SK-N-SH treated with all-trans-retinoic acid at 6 μM for 48 hours (cell line): ENCODE measurements at regions not wholly inside any gene's neighbourhood (a gene's known extent, or its start where the extent isn't known, plus 50 kb on each side); places are given as distances from the start of the nearest gene placed in this dataset.

Experiments
- ESRRG ChIP-seq: fragments of 250-450 bp; sonication (Bioruptor Pico); IDR thresholded peaks from 2 replicates; pipeline ENCODE4 v1.6.1; 2021; ENCODE audit warnings: mild to moderate bottlenecking
- SNAI2 ChIP-seq: fragments of 250-450 bp; sonication (Bioruptor Pico); IDR thresholded peaks from 2 replicates; pipeline ENCODE4 v1.5.0; 2020; ENCODE audit warnings: mild to moderate bottlenecking, moderate library complexity
- ZFP3 ChIP-seq: fragments of 250-450 bp; sonication (Bioruptor Pico); IDR thresholded peaks from 2 replicates; pipeline ENCODE4 v1.5.0; 2020; ENCODE audit warnings: mild to moderate bottlenecking, moderate library complexity
- ZFP30 ChIP-seq: fragments of 450-650 bp; formaldehyde crosslinking; IDR thresholded peaks from 2 replicates; pipeline ENCODE4 v1.5.0; 2022; ENCODE audit warnings: mild to moderate bottlenecking, moderate library complexity
- TF ChIP-seq, protein P1 (sequence below): fragments of 250-450 bp; sonication (Bioruptor Pico); IDR thresholded peaks from 2 replicates; pipeline ENCODE4 v1.8.0; 2020; ENCODE audit warnings: mild to moderate bottlenecking, moderate library complexity, borderline replicate concordance

DNA sequence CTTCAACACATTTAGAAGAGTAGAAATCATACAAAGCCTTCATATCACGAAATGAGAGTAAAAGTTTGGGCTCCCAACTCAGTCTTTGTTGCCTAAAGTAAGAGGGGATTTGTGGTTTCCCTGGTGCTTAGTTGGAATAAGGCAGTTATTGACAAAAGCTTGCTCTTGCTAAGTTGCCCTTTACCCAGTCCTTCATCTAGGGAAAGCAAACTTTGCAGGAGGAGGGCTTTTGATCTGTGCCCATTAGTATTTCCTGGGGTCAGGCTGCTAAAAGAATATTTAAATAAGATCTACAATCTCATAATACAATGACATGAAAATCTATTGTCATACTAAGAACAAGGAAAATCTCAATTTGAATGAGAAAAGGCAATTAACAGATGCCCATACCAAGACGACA, 84.1 kb upstream of the ACO1 start:
- TF ChIP-seq, protein P1, sequence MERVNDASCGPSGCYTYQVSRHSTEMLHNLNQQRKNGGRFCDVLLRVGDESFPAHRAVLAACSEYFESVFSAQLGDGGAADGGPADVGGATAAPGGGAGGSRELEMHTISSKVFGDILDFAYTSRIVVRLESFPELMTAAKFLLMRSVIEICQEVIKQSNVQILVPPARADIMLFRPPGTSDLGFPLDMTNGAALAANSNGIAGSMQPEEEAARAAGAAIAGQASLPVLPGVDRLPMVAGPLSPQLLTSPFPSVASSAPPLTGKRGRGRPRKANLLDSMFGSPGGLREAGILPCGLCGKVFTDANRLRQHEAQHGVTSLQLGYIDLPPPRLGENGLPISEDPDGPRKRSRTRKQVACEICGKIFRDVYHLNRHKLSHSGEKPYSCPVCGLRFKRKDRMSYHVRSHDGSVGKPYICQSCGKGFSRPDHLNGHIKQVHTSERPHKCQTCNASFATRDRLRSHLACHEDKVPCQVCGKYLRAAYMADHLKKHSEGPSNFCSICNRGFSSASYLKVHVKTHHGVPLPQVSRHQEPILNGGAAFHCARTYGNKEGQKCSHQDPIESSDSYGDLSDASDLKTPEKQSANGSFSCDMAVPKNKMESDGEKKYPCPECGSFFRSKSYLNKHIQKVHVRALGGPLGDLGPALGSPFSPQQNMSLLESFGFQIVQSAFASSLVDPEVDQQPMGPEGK, result no peak
- TF ChIP-seq ZFP30 (no peak), ZFP3 (no peak), SNAI2 (no peak), ESRRG (CRISPR knock-in tag) (no peak)
